HG02759 (cell line): ENCODE measurements at regions not wholly inside any gene's neighbourhood (a gene's known extent, or its start where the extent isn't known, plus 50 kb on each side); places are given as distances from the start of the nearest gene placed in this dataset.
"Not testable (repeated sequence)": the region's sequence is repeated elsewhere in the genome, so short reads cannot be mapped to it uniquely, and the experiment has no call there.

Source experiments
- ATAC-seq: cut with Tn5 transposase; IDR thresholded peaks from one replicate; pipeline ENCODE4 v1.9.1; 2021; ENCODE audit warnings: mild to moderate bottlenecking, moderate library complexity; ENCODE audit not compliant: unreplicated experiment

DNA sequence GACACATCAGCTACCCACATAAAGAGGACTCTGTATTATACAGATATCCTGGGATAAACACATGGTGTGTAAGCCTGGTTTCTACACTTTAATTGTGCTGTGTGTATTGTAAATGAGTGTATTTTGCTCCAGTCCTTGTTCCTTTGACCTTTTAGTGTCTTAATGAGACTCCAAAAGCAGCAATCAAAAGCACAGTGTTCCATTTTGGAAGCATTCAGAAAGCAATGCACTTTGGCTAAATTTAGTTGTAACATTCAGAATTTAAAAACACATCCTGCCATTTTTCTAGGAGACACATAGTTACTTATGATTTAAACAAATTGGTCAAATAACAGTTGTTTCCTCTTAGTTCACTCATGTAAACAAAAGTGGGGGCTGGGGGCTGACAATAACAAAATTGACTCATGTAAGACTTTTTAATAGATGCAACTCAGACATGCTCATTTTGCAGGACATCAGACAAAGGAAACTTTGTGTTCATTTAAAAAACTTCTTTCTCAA, 122.2 kb downstream of the GPR37 start:
- ATAC-seq: no peak

DNA sequence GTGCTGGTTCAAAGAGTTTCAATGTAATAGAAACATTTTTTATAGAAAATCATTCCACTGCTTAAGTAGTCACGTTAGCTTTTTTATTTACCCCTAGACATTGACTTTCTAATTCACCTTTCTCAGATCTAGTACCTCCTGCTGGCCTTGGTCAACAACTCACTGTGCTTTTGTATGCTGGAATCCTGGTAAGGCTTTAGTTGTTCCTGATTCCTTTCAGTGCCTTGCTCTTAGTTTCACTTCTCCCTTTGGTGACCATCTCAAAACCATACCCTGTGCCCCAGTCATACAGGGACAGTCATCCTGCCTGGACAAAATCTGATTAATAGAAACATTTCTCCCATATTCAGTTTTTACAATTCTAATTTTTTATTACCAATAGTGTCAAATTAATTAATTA, 130.2 kb downstream of the GPR37 start:
- ATAC-seq: no peak

DNA sequence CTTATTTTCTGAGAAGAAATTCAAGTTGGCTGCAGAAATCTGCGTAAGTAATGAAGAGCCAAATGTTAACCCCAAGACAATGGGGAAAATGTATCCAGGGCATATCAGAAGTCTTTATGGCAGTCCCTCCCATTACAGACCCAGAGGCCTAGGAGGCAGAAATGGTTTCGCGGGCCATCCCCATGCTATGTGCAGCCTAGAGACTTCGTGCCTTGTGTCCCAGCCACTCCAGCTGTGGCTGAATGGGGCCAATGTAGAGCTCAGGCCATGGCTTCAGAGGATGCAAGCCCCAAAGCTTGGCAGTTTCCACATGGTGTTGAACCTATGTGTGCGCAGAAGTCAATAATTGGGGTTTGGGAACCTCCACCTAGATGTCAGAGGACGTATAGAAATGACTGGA, 131.9 kb downstream of the GPR37 start:
- ATAC-seq: no peak

DNA sequence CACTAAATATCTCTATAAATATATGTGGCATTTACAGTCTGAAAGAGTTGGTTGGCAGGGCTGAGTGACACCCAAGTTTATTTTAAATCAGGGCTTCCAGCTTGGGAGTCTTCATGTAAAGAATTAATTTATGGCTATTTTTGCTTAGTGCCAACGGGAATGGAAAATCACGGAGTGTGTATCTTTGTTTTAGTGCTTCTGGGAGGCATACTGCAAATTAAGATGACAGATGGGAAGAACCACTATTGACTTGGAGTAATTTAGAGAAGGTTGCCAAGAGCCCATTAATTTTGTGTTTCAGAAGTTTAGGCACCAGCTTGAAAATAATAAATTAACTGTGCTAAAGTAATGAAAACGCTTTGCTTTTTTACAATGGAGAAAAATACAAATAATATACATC, 135.2 kb downstream of the GPR37 start:
- no peak for ATAC-seq

DNA sequence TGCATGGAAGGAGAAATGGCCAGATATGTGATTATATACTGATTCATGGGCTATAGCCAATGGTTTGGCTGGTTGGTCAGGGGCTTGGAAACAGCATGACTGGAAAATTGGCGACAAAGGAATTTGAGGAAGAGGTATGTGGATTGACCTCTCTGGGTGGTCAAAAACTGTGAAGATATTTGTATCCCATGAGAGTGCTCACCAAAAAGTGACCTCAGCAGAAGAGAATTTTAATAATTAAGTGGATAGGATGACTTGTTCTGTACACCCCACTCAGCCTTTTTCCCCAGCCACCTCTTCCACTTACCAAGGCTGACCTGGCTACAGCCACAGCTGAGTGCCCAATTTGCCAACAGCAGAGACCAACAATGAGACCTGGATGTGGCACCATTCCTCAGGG, 146.7 kb downstream of the GPR37 start:
- no peak for ATAC-seq

DNA sequence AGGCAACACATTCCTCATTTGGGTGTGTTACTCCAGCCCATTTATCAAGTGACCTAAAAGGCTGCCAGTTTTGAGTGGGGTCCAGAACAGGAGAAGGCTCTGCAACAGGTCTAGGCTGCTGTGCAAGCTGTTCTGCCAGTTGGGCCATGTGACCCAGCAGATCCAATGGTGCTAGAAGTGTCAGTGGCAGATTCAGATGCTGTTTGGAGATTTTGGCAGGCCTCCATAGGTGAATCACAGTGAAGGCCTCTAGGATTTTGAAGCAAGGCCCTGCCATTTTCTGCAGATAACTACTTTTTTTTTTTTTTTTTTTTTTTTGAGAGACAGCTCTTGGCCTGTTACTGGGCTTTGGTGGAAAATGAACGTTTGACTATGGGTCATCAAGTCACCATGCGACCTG, 147.5 kb downstream of the GPR37 start:
- ATAC-seq: not testable (repeated sequence)

DNA sequence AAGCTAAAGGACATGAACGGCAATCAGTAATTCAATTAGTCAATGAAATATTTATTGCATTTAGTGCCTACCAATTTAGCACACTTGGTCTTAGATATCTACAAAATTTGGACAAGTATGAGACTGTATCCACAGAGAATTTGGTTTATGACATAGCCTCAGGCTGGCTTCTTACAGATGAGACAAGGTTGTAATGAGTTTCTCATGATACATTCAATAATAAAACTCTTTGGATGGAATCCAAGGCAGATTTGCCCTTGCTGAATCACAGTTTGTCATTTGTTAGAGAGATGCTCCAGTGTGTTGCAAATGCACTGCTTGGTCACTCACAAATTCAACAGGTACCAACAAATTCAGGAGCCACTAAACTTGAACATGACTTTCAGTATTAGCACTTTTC, 162.5 kb downstream of the GPR37 start:
- ATAC-seq: no peak

DNA sequence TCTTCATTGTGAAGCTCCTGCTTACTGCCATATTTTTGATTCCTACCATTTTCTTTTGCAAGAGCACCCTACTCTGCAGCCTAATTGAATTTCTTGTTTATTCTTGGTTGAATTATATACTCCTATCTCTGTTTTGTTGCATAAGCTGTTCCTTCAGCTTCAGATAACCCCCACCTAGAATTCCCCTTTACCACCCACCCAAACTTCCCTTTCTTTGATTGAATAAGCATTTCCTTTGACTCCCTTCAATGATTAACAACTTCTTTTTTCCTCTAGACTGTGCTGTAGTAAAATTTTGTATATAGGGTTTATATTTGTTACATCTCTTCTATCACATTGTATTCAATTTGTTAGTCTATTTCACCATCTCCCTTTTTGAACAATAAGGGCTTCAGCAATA, 168.1 kb downstream of the GPR37 start:
- peak; percentile 76 for ATAC-seq

DNA sequence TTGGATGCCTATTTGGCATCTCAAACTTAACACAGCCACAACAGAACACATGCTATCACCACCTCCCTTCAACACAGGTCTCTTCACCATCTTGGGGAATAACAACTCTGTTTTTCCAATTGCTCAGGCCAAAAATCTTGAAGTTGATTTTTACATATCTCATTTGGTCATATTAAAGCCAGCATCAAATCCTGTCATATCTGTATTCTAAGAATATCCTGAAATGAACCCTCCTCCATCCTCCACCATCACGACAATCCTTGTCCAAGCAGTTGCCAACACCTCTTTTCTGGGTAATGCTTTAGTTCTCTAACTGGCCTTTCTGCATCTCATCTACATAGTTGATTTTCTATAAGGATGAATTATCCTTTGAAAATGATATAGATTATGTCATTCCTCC, 168.7 kb downstream of the GPR37 start:
- ATAC-seq: no peak

DNA sequence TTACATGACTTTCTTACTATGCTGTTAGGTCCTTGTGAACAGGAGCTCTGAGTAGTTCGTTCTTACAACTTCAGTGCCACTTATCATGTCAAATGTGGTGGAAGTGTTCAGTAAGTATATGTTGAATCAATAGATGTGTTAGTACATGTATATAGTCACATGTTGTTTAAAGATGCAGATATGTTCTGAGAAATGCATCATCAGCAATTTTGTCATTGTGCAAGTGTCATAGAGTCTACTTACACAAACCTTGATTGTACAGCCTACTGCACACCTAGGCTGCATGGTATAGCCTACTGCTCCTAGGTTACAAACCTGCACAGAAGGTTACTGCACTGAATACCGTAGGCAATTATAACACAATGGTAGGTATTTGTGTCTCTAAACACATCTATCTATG, 174.8 kb downstream of the GPR37 start:
- ATAC-seq: no peak

DNA sequence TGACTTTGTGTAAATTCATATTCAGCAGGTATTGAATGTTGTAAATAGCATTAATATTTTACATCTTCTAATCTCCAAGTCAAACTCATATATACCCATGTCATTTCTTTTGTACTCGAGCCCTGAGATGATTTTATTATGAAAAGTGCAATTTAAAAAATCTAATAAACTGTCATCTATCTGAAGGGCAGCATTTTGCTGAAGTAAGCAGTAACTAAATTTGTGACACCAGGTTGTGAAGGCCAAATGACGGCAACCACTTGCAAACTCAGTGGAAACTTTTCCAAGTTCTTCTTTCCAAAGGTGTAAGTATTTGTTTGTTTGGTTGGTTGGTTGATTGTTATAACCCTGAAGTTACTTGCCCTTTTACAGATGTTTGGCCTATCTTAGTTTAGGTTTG, 188.3 kb downstream of the GPR37 start:
- no peak for ATAC-seq

DNA sequence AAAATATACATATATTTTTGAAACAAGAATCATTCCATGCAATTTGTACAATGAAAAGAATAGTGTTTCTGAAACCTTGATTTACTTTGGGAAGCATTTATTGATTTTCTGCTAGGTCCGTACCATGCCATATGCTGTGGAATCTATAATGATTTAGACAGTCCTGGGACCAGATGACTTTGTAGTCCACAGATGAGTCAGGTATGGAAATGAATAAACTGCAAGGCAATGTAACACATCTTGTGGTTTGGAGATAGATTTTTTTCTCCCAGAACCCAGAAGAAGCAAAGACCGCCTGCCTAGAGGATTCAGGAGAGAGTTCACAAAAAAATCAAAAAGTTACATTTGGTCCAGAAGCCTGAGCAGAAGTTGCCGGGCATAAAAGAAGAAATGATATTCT, 190.4 kb downstream of the GPR37 start:
- ATAC-seq: no peak

DNA sequence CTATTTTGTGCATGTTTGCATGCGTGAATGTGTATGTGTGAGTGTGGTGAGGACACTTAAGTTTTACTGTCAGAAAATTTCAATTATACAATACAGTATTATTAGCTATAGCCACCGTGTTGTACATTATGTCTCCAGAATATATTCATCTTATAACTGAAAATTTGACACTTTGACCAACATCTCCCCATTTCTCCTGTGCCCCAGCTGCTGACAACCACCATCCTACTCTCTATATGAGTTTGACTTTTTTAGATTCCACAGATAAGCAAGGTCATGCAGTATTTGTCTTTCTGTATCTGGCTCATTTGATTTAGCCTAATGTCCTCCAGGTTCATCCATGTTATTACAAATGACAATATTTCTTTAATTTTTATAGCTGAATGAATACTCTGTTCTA, 195.0 kb downstream of the GPR37 start:
- ATAC-seq: no peak

DNA sequence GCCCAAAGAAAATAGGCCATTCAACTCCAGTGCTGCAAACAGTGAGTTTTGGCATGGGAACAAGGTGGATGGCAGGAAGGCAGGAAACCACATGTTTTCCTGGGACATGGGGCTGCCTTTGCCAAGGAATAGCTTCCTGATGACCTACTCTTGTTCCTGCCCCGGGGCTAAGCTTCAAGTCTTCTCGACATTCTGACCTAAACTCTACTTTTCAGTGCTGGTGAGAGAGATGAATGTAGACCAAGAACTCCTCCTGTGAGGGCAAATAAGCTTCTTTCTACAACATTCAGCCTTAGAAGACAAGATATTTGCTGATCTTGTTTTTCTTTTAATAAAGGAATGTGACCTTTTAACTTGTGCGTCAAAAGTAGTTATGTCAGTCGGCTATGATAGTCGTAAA, 199.0 kb downstream of the GPR37 start:
- ATAC-seq: no peak

DNA sequence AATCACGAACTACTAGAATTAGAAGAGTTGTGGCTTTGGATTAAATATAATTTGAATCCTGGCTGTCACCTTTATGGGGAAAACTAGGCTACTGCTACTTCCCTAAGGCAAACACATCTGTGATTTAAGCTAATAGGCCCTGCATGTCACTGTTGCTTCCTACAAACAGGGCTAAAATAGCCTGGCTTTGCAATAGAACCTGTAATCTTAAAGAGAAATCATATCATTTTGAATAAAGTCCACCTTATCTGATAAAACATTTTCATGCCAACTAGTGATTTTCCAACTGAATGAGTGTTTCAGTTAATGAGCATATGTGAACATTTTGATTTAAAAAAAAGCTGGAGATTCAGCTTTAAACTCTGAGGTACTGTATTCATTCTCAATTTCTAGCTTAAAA, 208.0 kb downstream of the GPR37 start:
- no peak for ATAC-seq

DNA sequence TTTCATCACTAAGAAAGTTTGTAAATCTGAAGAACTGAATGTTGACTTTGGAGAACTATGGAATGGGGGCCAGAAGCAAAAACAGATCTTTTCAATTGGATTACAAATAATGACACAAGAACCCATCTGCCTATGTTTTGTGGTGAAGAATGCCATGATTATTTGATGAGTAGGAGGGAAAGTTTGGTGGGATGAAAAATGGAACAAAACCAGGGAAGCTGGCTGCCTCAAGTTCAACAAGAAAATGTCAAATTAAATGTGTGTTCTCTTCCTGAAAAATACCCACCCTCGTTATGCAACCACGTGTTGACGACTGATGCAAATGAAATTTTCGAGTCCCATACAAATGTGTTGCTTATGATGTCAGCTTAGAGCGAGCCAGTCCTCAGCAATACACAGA, 208.5 kb downstream of the GPR37 start:
- no peak for ATAC-seq

DNA sequence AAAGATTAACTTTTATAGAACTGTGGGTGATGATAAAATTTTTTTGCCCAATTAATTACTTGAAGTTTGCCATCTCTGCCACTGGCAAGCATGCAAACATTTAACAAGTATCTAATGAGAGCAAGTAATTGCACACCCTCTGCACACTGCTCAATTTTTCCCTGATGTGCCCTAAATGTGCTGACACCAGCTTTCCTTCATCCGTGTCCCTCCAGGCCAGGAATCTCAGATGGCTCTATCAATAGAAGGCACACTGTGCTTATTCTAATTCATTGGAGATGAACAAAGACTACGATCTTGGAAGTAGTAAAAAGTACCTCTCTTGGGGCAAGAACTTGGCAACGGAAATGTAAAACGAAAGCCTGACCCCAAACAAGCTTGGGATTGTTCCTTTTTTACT, 212.1 kb downstream of the GPR37 start:
- no peak for ATAC-seq

DNA sequence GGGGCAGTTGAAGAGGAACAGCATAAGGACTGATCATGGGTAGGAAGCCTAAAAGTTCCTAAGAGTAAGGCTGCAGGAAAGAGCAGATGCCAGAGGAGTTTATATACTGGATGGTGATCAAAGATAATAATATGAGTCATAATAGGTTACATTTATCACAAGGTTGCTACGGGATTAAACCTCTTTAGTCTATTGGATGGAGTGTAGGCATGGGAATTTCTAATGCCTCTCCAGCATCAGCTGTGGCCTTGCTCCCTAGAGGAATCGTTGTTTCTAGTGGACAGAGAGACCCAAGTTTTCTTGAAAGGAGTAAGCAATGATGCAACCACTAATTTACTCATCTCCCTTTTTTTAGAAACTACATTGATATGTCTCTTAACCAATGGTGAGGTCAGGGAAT, 213.4 kb downstream of the GPR37 start:
- no peak for ATAC-seq

DNA sequence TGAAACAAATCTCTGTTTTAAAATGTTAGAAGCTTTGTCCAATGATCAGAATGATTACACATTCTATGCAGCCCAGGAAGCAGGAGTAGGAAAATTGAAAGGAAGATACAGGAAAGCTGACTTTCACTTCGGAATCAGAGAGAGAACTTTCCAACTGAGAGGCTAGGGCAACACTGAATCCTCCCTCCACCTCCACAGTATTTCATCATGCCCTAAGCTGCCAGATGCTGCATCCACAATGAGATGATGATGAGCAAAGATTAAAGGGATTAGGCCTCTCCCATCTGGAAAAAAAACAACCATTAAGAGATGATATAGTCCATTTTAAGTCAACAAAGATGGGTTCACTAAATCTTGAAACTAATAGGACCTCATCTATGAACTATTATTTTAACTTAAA, 215.6 kb downstream of the GPR37 start:
- no peak for ATAC-seq

DNA sequence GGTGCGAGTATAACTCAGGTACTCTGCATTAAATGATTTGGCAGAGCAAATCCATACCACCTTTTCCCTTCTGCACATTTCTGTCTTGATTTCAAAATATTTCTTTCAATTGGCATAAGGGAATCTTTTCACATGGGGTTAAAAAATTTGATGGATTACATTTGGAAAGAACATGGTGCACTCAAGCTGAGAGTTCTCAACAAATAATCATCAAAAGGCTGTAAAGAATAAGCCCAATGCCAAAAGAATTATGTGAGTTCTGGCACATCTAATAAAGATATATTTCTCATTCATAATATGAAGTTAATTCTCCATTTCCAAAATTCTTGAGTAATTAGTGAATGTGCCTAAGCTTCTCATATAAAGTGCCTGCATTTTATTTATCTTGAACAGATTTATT, 223.1 kb downstream of the GPR37 start:
- ATAC-seq: no peak

DNA sequence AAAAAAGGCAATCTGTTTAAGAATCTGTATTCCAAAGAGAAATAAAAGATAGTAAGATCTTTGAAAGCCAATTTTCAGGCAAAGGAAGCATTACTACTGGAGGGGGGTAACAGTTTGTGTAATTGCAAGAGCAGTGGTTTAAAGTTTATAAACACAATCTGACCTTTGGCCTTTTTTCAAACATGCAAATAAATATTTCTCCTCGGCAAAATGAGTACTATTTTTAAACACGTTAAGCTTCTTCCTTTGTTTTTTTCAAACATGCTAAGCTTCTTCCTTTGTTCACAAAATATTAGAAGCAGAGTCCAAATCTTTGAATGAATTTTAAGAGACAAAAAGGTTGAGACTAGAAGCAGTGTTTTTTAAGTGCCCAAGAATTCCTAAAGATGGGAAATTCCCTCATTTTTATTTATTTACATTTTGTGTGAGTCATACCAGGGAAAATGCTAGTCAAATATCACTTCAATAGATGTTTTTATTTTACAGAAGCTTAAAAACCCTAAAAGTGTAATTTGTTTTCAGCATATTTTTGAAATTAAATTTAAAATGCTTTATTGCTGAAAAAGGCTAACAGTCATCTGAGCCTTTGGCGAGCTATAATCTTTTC, 229.3 kb downstream of the GPR37 start:
- no peak for ATAC-seq

DNA sequence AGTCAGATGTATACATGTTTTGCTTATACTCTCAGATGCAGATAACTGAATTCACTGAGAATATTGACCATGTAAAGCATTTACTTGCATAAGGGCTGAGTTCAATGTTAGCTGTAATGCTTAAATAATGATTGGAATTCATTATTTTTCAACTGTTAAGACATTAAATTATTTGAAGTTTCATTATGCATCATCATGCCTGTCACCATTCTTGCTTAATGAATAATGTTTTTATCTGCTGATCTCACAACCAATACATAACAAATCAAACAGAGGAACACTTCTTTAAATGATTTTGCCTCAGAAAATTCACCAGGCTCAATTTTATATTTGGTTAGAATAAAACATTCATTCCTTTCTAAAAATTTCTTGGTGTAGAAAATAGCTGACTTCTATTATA, 233.4 kb downstream of the GPR37 start:
- ATAC-seq: no peak

DNA sequence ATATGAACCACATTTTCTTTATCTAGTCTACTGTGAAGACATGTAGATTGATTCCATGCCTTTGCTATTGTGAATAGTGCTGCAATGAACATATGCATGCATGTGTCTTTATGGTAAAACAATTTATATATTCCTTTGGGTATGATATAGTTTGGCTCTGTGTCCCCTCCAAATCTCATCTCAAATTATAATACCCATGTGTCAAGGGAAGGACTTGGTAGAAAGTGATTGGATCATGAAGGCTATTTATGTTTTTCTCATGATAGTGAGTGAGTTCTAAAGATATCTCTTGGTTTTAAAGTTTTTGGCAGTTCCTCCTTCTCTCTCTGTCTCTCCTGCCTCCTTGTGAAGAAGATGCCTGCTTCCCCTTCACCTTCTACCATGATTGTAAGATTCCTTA, 248.7 kb downstream of the GPR37 start:
- no peak for ATAC-seq
